ENCODE measurements at regions not wholly inside any gene's neighbourhood (a gene's known extent, or its start where the extent isn't known, plus 50 kb on each side); places are given as distances from the start of the nearest gene placed in this dataset.

DNA sequence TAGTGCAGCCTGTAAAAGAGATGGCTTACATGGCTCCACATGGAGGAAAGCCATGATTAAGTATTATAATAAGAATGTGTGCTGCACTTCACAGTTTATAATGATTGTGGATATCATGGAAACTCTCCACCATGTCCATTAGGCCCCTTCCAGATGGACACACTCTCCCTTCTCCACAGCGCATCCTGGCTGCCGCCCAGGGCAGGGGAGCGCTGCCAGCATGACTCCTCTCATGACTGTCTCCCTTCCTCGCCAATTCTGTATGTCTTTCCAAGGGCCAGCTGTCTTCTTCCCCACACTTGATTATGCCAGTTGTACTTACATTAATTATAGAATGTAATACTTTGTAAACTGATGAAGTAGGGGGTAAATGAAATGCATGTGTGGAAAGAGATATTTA lies 259.3 kb upstream of the TMEM72 start:
- Histone ChIP-seq H2AFZ (peak overlapping the region; percentile 39; the same call in 1 of the 2 replicates), H3K36me3 (ENCODE audit: low read depth) (no peaks in the 10 kb centered on the region), H3K9me2 (ENCODE audit: insufficient read depth) (no peaks in the 10 kb centered on the region), H3K9ac (peak overlapping the region; percentile 16; the same call in 1 of the 2 replicates), H3K27ac (peak overlapping the region; percentile 65), H3K9me3 (ENCODE audit: low read depth) (no peaks in the 10 kb centered on the region), H3K4me3 (no peak overlapping the region; the same call in 1 of the 2 replicates), H3K4me2 (ENCODE audit: unreplicated experiment) (peak overlapping the region; percentile 52), H3K27me3 (replicated peaks; ENCODE audit: insufficient read depth) (no peaks in the 10 kb centered on the region), H3K79me2 (ENCODE audit: insufficient read depth) (no peaks in the 10 kb centered on the region), H4K20me1 (ENCODE audit: insufficient read depth) (no peaks in the 10 kb centered on the region), H3F3A (ENCODE audit: insufficient read depth) (peaks cover 35% of the 10 kb centered on the region), H3K4me1 (ENCODE audit: insufficient read depth) (peaks cover 32% of the 10 kb centered on the region)
- peak; percentile 81 for DNase-seq
- 5 to 10% methylated on average over 4 of the region's 4 CpGs for WGBS, 2 experiments (ENCODE audit: low coverage in 1 of 2, low lambda C conversion rate in 2 of 2, missing lambda C conversion rate in 2 of 2)
- in situ Hi-C loops (cut with MboI): no loop called here
- TF ChIP-seq EZH2phosphoT487 (IDR thresholded peaks at IDR 0.05; ENCODE audit: insufficient read depth, low read depth) (no peak), EZH2 (IDR thresholded peaks at IDR 0.05; ENCODE audit: insufficient read depth, poor library complexity, severe bottlenecking) (no peak)

DNA sequence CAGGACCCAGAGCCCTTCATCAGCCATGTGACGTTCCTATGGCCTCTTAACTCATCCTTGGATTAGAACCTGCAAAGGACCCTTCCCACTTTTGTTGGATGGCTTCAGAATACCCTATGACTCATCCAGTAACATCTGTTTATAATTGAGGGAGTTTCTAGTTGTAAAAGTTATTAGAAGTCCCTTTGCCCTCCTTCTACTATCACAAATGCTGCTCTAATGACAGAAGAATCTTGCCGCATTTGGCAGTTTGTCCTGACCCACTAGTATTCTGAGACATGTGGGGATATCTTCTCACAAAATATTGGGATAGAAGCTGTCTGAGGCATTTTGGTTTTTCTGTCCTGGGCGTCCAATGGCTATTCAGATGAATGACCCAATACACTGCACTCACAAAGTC lies 251.8 kb upstream of the TMEM72 start:
- 50 to 52% methylated on average over 3 of the region's 3 CpGs for WGBS, 2 experiments (ENCODE audit: low coverage in 1 of 2, low lambda C conversion rate in 2 of 2, missing lambda C conversion rate in 2 of 2)
- H3K4me1 ChIP-seq (ENCODE audit: insufficient read depth): peaks cover 16% of the 10 kb centered on the region
- no peaks in the 10 kb centered on the region for H3K79me2 ChIP-seq (ENCODE audit: insufficient read depth)
- no peaks in the 10 kb centered on the region for H3K27me3 ChIP-seq (replicated peaks; ENCODE audit: insufficient read depth)
- H3K4me2 ChIP-seq (ENCODE audit: unreplicated experiment): no peak overlapping the region
- no peaks in the 10 kb centered on the region; the same call in 1 of the 2 replicates for H3F3A ChIP-seq (ENCODE audit: insufficient read depth)
- TF ChIP-seq EZH2phosphoT487 (IDR thresholded peaks at IDR 0.05; ENCODE audit: insufficient read depth, low read depth): no peak
- TF ChIP-seq EZH2 (IDR thresholded peaks at IDR 0.05; ENCODE audit: insufficient read depth, poor library complexity, severe bottlenecking): no peak
- H2AFZ ChIP-seq: no peak overlapping the region
- H3K36me3 ChIP-seq (ENCODE audit: low read depth): no peaks in the 10 kb centered on the region
- no peak for DNase-seq
- no peak overlapping the region for H3K4me3 ChIP-seq
- no peak overlapping the region for H3K9ac ChIP-seq
- no peaks in the 10 kb centered on the region for H3K9me2 ChIP-seq (ENCODE audit: insufficient read depth)
- in situ Hi-C loops (cut with MboI): no loop called here
- no peak overlapping the region for H3K27ac ChIP-seq
- H3K9me3 ChIP-seq (ENCODE audit: low read depth): no peaks in the 10 kb centered on the region
- no peaks in the 10 kb centered on the region for H4K20me1 ChIP-seq (ENCODE audit: insufficient read depth)

DNA sequence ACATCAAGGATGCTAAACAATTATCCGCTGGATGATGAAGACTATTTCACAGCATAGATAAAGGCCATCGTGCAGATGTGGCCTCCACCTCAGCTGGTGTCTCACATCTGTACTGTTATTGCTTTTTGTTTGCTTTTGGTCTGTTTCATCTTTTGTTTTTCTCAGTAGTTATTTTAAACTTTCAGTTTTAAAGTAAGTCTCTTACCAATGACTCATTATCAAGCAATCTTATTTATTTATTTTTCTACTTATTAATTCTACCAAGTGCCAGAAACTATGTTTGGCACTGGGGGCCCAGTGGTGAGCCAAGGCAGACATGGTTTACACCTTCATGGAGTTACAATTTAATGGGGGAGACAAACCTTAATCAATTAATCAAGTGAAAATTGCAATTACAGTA lies 250.9 kb upstream of the TMEM72 start:
- no peak for TF ChIP-seq EZH2phosphoT487 (IDR thresholded peaks at IDR 0.05; ENCODE audit: insufficient read depth, low read depth)
- TF ChIP-seq EZH2 (IDR thresholded peaks at IDR 0.05; ENCODE audit: insufficient read depth, poor library complexity, severe bottlenecking): no peak
- no peak overlapping the region for H2AFZ ChIP-seq
- 50 to 55% methylated on average over 2 of the region's 2 CpGs for WGBS, 2 experiments (ENCODE audit: low coverage in 1 of 2, low lambda C conversion rate in 2 of 2, missing lambda C conversion rate in 2 of 2)
- H3K27ac ChIP-seq: no peak overlapping the region
- H3K27me3 ChIP-seq (replicated peaks; ENCODE audit: insufficient read depth): no peaks in the 10 kb centered on the region
- peak; percentile 42 for DNase-seq
- H3K79me2 ChIP-seq (ENCODE audit: insufficient read depth): no peaks in the 10 kb centered on the region
- no peaks in the 10 kb centered on the region for H4K20me1 ChIP-seq (ENCODE audit: insufficient read depth)
- peaks cover 16% of the 10 kb centered on the region for H3K4me1 ChIP-seq (ENCODE audit: insufficient read depth)
- H3K9me2 ChIP-seq (ENCODE audit: insufficient read depth): no peaks in the 10 kb centered on the region
- H3K9ac ChIP-seq: no peak overlapping the region
- H3K36me3 ChIP-seq (ENCODE audit: low read depth): no peaks in the 10 kb centered on the region
- no peaks in the 10 kb centered on the region for H3K9me3 ChIP-seq (ENCODE audit: low read depth)
- in situ Hi-C loops (cut with MboI): no loop called here
- H3K4me3 ChIP-seq: no peak overlapping the region
- no peaks in the 10 kb centered on the region; the same call in 1 of the 2 replicates for H3F3A ChIP-seq (ENCODE audit: insufficient read depth)
- H3K4me2 ChIP-seq (ENCODE audit: unreplicated experiment): peak overlapping the region; percentile 26

DNA sequence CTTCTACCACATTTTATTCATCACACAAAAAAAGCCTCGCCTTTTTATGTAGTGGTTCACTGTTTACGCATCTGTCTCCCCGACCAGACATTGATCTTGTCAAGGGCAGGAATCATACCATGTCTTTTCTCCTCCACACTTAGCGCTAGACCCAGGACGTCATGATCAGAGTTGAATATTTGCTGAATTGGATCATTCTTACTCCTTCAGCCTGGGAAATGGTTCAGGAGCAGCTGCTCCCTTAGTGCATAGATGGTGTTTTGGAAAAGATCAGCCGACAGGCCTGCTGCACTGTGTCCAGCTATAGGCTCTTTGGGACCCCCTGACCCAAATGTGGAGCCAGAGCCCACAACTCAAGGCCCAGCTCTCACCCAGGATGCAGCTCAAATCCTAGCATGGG lies 249.1 kb upstream of the TMEM72 start:
- no peak overlapping the region for H3K9ac ChIP-seq
- H3K9me2 ChIP-seq (ENCODE audit: insufficient read depth): no peaks in the 10 kb centered on the region
- H3K27ac ChIP-seq: no peak overlapping the region
- H3K27me3 ChIP-seq (replicated peaks; ENCODE audit: insufficient read depth): no peaks in the 10 kb centered on the region
- H3K36me3 ChIP-seq (ENCODE audit: low read depth): no peaks in the 10 kb centered on the region
- no peak overlapping the region for H2AFZ ChIP-seq
- DNase-seq: no peak
- H3K9me3 ChIP-seq (ENCODE audit: low read depth): no peaks in the 10 kb centered on the region
- no peak overlapping the region for H3K4me2 ChIP-seq (ENCODE audit: unreplicated experiment)
- H3K4me3 ChIP-seq: no peak overlapping the region
- H3K4me1 ChIP-seq (ENCODE audit: insufficient read depth): peaks cover 16% of the 10 kb centered on the region
- TF ChIP-seq EZH2phosphoT487 (IDR thresholded peaks at IDR 0.05; ENCODE audit: insufficient read depth, low read depth) (no peak), EZH2 (IDR thresholded peaks at IDR 0.05; ENCODE audit: insufficient read depth, poor library complexity, severe bottlenecking) (no peak)
- WGBS, 2 experiments (ENCODE audit: low coverage in 1 of 2, low lambda C conversion rate in 2 of 2, missing lambda C conversion rate in 2 of 2): 77 to 80% methylated on average over 6 of the region's 6 CpGs
- in situ Hi-C loops (cut with MboI): no loop called here
- no peaks in the 10 kb centered on the region; the same call in 1 of the 2 replicates for H3F3A ChIP-seq (ENCODE audit: insufficient read depth)
- H3K79me2 ChIP-seq (ENCODE audit: insufficient read depth): no peaks in the 10 kb centered on the region
- no peaks in the 10 kb centered on the region for H4K20me1 ChIP-seq (ENCODE audit: insufficient read depth)

DNA sequence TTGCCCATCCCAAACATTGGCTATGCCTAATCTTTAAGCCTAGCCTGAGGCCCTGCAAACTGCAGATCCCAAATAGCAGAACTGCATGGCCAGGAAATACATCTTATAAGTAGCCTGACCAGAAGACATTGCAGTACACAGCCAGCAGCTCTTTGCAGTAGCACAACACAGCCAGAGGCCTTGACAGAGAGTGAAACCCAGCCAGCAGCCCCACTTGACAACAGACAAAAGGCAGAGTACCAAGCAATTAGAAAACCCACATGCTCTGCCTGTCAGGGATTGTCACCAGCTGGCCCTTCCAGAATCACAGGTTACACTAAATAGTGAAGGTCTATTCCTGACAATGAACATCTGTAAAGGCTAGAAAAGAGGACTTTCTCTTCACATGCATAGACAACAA lies 242.8 kb upstream of the TMEM72 start:
- in situ Hi-C loops (cut with MboI): no loop called here
- Histone ChIP-seq H3F3A (ENCODE audit: insufficient read depth) (no peaks in the 10 kb centered on the region), H3K9me3 (ENCODE audit: low read depth) (no peaks in the 10 kb centered on the region)

More for the DNA sequence above, 242.8 kb upstream of the TMEM72 start:
- no peak overlapping the region for H2AFZ ChIP-seq
- DNase-seq: no peak
- no peaks in the 10 kb centered on the region for H3K36me3 ChIP-seq (ENCODE audit: low read depth)
- H3K9me2 ChIP-seq (ENCODE audit: insufficient read depth): no peaks in the 10 kb centered on the region
- H3K9ac ChIP-seq: no peak overlapping the region
- H3K4me1 ChIP-seq (ENCODE audit: insufficient read depth): no peaks in the 10 kb centered on the region
- TF ChIP-seq EZH2 (IDR thresholded peaks at IDR 0.05; ENCODE audit: insufficient read depth, poor library complexity, severe bottlenecking): no peak
- no peak for TF ChIP-seq EZH2phosphoT487 (IDR thresholded peaks at IDR 0.05; ENCODE audit: insufficient read depth, low read depth)
- H3K27me3 ChIP-seq (replicated peaks; ENCODE audit: insufficient read depth): no peaks in the 10 kb centered on the region
- H3K27ac ChIP-seq: no peak overlapping the region
- no peak overlapping the region for H3K4me2 ChIP-seq (ENCODE audit: unreplicated experiment)
- no peaks in the 10 kb centered on the region for H4K20me1 ChIP-seq (ENCODE audit: insufficient read depth)
- H3K4me3 ChIP-seq: no peak overlapping the region
- H3K79me2 ChIP-seq (ENCODE audit: insufficient read depth): no peaks in the 10 kb centered on the region
